Activated T-cell treated with anti-CD3 and anti-CD28 coated beads for 24 hours (primary cell): ENCODE measurements at regions not wholly inside any gene's neighbourhood (a gene's known extent, or its start where the extent isn't known, plus 50 kb on each side); places are given as distances from the start of the nearest gene placed in this dataset.
"Not testable (repeated sequence)": the region's sequence is repeated elsewhere in the genome, so short reads cannot be mapped to it uniquely, and the experiment has no call there.

Source experiments
- DNase-seq: peaks from one replicate; pipeline ENCODE4 v3.0.0-alpha.2; 2020; ENCODE audit warnings: low read depth

DNA sequence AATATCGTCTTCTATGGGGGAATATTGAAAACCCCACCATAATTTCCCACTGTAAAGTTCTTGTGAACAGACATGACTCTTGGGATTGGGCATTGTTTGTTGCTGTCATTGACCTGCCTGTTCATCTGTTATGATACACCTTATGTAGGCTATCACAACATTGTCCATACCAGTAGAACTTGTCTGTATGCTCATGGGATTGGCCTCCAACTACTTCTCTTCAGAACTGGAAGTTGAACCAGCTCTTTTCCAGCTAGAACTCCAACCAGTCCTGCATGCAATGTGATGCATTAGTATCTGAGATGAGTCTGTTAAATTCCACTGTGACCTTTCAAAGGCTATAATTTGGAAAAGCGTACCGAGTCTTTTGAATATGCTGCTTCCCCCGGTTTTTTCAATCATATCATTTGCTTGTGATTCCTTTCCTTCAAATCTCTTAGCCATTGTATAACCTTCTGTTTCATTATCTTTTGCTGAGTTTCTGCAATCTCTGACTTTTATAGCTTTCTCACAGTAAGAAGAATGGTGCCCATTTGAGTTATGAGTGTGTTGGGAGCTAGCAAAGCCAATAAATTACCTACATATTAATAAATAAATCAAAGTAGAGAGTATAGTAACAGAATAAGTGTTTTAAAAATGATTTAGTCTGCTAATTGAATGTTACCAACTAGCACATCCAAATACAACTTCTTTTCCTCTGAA, 101.9 kb downstream of the PLK2 start:
- no peak for DNase-seq

DNA sequence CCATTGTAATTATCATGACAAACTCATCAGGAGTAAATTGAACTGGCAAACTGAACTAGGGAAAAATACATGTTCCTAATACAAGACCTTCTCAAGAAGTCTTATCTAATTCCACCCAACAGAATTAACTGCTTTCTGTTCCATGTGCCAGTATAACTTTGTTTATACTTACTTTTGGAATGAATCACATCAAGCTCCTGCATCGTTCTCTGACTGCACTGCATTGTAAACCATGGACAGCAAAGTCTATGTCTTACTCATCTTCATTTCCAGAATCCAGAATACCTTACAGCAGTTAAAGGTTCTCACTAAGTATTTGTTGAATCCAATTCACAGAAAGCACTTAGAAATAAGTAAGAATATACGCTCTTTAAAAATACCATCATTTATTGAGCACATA, 102.8 kb downstream of the PLK2 start:
- no peak for DNase-seq

DNA sequence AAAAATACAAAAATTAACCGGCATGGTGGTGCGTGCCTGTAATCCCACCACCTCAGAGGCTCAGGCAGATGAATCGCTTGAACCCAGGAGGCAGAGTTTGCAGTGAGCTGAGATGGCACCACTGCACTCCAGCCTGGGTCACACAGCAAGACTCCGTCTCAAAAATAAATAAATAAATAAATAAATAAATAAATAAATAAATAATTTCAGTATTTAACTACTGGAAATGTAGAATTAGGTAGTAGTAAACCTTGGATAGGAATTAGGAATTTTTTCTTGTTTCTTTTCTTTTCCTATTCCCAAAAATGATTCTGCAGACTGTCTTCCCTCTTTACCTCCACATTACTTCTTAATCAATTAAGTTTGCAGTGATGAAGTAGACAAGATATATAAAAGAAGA, 103.2 kb downstream of the PLK2 start:
- DNase-seq: no peak

DNA sequence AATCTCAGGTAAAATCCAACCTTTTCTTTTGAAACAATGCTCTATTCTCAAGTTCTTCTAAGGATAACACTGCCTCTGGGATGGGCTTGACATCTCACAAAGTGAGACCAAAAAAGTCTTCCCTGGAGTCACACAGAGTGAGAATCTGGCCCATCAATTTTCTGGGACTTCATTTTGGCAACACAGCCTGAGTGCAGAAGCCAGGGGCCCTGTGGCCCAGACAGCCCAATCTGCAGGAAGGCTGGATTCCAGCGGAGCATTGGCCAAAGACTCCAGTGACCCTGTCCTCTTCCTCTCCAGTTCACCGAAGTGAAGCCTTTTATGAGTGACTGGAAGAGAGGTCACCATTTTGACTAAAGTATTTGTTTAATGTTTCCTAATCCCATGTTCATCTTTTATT, 105.1 kb downstream of the PLK2 start:
- DNase-seq: no peak

DNA sequence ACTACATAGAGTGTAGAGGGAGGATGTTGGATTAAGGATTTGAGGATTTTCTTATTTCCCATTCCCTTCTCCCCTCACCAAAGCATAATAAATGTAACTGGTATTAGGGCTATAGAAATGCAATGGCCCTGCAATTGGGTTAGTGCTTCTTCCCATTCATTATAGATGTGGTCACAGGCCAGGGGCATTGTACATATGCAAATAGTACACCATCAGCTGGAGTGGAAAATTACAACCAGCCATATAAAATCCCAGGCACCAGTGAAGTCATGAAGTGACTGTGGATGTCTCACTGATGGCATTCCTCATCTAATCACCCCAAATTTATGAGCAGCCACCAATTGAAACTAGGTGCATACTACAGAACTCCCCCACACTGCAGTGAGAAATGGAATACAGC, 105.9 kb downstream of the PLK2 start:
- DNase-seq: no peak

DNA sequence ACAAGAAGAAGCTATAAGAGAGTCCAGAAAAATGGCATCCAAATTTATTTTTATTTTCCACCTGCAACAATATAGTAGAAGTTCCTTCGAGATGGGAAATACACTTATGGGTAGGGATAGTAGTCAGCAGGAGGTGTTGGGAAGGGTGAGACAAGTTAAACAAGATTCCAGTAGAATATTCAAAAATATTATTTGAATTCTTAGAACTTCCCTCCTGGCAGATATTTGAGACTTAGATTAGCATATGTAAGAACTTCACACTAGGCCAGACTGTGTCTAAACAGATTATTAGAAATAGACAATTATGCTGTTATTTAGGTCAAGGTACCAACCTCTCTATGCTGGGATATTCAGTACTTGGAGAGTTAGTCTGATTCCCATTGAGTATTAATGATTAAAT, 108.7 kb downstream of the PLK2 start:
- no peak for DNase-seq

DNA sequence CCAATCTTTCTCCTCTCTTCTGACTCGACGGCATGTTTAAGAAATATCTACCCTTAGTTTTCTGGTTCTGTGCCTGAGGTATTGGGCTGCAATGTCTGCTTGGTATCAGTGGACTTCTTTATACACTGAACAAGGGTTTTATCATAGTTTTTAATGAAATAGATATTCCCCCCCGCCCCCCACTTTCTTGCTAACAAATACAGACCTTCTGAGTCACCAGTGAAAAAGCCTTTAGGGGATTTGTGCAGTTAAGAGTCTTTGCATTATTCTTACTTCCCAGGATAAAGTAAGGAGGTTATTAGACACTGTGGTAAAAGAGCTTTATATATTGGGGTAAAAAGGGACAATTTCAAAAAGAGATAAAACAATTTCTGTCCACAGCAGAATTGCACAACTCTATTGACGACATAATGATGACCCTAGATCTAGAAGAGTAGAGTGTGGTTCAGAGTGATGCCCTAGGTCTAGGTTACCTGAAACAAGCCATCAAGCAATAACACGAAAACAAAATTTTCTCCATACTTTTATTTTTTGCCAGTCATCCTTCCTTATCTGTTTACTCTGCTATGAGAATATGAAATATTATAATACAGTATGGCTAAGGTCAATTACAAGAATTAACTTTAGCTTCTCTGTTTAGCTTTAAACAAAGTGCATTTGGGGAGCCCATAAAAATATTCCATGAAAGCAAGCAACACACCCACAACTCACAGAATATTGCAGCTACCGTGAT, 110.7 kb downstream of the PLK2 start:
- DNase-seq: no peak

DNA sequence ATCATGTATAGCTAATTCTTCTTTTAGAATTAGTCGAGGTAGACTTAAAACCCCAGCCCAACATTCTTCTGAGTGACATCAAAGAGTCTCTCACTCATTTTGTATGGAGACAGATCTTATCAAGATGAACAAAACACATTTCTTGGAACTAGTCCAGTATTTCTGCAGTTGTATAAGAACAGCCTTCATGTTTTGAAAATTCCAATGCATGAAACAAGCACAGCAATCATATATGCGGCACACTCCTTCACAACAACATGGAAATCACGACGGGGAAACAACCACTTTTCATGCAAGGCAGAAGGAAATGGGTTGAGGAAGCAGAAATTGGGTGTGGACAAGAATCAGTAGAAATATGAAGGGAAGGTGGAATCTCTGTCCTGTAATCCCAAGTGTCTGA, 113.8 kb downstream of the PLK2 start:
- DNase-seq: no peak

DNA sequence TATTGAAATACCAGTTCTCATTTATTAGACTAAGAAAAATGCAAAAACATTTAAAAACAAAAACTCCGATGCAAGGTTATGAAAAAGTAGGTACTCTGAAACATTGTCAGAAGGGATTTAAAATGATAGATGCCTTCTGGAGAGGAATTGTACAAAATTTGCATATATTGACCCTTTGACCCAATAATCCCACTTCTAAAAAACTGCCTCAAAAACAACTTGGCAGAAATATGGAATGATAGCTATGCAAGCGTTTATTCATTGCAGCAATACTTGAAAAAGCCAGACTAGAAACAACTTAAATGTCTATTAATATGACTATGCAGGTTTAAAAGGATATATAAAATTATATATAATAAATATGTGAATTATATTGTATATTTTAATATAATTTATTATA, 118.4 kb downstream of the PLK2 start:
- no peak for DNase-seq

DNA sequence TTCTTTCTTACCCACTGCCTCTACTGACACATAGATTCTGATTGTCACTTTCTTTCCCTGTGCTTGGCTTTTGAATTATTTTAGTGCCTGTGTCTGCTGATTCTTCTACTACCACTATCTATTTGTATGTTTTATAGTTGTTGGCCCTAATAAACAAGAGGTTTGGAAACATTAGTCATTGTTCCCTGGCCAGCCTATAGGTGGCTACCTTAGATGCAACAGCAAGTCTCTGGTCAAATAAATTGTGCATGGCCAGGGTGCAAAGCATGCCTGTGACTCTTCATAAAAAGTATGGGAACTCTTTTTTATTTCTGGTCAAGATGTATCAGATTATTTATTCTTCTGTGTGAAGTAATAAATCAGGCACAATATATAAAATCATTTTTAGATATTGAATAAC, 124.4 kb downstream of the PLK2 start:
- no peak for DNase-seq

DNA sequence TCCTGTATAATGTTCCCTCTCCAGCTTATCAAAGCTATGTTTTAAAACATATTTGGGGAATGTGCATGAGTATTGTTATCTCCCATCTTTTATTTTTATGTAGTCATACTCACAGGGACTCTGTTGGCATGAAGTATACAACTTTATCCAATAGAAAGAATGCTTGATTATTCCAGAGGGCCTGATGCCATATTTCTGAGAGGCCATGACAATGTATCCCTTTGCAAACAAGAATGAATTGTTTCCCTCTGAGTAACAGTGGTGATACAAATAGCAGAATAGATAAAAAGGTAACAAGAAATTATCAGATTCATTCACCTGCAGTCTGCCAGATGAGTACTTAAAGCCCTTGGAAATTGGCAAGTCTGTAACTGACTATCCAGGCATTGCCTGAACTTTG, 125.9 kb downstream of the PLK2 start:
- DNase-seq: no peak

DNA sequence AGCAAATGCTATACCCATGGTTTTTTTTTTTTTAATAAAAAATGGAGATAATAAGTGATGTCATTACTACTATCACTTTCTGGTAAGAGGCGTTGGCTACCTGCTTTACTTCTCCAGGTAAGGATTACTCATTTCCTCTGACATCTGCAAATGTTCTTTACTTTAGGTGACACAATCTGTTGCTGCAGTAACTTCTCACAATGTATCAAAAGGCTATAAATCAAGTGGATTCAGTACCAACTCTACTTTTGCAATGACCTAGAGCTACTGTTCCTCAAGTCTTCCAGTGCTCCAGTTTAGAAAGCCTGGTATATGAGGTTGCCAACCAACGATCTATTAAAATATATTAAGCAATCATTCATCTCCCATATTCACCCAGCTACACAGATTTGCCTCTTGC, 129.1 kb downstream of the PLK2 start:
- DNase-seq: no peak

DNA sequence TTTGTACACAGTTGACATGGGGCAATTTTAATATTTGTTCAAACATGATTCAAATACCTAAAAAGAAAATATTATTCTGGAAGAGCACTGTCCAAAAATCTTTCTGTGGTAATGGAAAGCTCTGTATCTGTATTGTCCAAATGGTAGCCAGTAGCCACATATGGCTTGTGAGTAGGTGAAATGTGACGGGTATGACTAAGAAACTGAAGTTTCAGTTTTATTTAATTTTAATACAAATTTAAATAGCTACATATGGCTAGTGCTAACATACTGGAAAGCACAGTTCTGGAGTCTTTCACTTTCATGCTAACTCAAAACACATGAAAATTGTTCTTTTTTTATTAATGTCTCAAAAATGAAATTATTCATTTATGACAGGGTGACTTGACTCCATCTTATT, 132.6 kb downstream of the PLK2 start:
- no peak for DNase-seq

DNA sequence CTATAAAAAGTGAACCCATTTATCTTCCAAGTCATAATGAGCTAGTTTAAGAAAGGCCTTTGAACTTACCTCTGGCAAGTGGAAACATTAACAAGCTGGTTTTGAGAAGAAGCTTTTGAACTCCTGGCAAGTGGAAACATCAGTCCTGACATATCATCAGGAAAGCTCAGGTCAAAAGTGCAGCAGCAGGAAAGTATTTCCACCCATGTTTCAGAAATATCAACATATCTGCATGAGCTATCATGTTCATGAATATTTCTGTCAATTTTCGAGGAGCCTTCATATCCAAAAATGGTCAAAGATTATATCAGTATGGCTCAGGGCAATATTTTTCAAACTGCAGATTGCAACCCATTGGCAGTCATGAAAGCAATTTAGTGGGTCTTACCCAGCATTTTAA, 133.9 kb downstream of the PLK2 start:
- no peak for DNase-seq

DNA sequence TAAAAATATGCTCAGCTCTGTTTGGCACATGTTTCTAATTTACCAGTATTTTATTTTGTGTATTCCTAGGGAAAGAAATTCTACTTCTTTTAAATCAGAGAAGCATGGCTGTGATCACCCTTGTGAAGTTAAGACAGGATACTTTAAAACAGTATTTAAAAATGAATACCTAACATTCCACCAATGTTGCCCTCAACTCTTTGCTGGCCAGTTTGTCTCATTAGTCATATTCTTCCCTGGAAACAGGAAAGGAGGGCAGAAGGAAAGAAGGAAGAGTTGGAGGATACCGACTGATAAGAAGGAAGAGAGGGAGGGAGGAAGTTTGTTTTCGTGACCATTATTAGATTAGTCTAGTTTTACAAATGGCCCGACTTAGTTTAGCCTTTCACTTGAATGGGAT, 137.4 kb downstream of the PLK2 start:
- no peak for DNase-seq

DNA sequence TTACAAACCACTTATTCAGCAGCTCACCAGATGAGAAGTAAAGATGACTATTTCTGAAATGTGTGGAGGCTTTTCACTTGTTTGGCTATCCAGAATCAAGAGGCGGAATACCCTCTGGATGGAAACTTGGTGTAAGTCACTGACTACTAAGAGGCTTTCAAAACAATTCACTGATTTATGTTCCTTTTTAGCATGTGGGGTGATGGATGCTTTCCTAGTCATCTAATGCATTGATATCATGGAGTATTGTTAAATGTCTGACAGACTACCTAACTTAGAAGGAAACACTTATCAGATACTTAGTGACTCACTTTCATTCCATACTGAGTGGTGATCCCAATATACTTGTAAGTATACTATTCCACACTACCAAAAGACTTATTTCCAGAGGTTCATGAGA, 141.4 kb downstream of the PLK2 start:
- no peak for DNase-seq

DNA sequence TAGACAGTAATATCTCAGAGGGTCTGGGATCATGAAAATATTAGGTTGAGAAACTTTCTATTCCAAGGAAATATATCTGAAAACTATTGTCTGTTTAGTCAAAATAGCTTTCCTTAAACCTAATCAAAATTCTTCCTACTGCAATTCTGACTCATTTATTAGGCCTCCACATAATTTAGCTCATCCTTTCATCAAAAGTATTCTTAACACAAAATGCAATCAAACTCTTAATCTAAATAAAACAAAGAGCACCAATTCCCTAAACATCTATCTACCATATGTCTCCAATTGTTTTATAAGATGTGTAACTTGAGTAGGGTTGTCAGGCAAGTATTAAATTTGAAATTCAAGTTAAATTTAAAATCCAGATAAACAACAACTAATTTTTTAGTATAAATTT, 142.1 kb downstream of the PLK2 start:
- DNase-seq: no peak

DNA sequence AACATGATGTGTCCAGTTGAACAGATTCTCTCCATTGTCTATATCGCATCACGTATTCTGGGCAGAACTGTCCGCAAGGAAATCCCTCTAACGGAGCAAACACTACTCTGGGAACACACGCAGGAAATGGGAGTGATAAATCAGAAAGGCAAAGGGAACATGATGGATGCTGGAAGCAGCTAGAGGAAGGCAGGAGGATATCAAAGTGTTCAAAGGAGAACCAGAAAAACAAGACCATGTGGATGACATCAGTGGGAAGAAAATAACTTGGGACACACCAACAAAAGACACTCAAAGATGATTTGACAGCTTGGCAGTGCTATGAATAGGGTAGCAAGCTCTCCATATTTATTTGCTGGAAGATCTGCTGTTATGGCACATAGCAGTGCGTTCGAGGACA, 142.9 kb downstream of the PLK2 start:
- DNase-seq: no peak

DNA sequence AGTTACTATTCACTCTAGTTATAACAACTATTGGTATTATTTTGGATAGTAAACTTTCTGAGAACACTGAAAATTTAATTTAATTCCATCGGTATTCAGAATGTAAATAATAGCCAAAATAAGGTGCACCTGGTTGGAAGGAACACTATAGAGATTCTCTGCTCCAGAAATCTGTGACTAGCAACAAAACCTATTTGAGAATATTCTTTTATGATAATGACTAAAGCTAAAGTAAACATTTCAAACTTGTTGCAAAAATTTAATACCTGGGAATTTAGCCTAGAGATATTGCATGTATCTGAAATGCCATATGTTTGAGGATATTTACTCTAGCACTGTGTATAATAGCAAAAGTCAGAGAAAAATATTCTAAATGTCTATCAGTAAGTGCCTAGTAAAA, 144.1 kb downstream of the PLK2 start:
- DNase-seq: no peak

DNA sequence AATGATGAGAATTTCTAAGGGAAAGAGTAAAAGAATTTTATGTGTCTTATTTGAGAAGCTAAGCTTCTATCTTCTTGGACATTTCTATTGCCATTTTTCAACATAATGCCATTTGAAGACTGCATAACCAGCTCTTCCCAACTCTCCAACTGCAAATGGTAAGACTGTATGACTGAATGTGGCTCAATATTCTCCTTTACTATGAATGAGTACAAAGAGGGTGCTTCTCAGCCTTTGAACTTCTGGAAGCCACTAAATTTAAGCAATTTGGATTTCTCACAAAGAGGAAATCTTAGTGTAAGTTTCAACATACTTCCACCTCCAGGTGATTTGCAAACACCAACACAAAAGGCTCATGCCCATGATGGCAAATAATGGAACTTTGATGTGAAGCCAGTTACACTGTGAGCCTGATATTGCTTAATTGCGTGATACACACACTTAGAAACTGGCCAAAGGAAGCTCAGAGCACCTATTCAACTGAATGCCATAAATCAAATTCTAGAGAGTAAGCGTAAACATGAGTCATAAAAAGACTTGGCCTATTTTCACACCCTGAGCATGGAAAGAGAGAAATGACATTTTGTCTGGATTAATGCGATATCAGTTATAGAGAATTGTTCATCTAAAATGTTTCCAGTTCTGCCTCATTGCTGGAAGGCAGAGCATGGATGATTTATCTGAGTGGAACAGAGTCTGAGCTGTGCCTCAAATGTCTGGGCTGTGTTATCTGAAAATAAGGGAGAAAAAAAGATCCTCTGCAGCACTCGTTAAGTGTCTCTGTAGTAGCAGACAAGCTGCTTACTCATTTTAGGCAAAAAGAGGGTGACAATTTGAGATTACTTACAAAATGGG, 145.3 kb downstream of the PLK2 start:
- no peak for DNase-seq

DNA sequence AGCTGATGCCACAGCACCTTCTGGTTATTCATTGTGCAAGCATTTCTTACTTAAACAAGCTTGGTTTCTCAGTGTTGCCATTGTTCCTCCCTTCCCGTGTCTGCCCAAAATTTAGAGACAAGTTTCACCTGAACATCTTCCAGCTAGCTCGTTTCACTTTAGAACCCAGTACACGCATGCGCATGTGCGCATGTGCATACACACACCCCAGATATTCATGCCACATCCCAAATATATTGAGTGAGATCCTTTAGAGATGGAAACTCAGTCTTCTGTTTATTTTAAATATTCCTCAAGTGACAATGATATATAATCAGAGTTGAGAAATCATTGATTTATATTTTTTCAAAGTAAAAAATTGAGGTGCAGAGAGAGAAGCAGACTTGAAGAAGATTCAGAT, 147.6 kb downstream of the PLK2 start:
- DNase-seq: no peak

DNA sequence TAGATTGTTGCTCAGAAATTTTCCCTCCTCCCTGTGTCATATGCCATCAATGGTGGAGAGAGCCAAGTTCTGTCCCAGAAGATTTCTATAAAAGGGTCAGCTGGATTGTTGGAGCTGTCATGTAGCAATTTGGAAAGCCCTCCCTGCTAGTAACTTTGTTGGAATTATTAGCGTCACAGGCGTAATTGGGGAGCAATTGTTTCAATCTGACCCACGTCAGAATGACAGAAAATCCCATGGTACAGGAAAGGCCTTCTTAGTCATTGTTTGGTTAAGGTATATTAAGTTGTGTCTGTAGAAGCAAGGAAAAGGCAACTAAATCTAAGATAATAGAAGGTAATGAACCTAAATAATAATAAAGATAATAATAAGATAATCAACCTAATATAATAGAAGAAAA, 148.4 kb downstream of the PLK2 start:
- DNase-seq: no peak

DNA sequence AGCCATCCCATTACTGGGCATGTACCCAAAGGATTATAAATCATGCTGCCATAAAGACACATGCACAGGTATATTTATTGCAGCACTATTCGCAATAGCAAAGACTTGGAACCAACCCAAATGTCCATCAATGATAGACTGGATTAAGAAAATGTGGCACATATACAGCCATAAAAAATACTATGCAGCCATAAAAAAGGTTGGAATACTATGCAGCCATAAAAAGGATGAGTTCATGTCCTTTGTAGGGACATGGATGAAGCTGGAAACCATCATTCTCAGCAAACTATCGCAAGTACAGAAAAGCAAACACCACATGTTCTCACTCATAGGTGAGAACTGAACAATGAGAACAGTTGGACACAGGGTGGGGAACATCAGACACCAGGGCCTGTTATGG, 151.5 kb downstream of the PLK2 start:
- not testable (repeated sequence) for DNase-seq
